A673 (cell line): ENCODE measurements at regions not wholly inside any gene's neighbourhood (a gene's known extent, or its start where the extent isn't known, plus 50 kb on each side); places are given as distances from the start of the nearest gene placed in this dataset.

Source experiments
- BruUV-seq: library from RNA; stranded (reverse); fragments of 400-500 nt; replicated peaks from 2 replicates; lab custom pipeline; 2021; lab: Mats Ljungman, UMichigan
- CTCF ChIA-PET: fragments of 300-600 bp; sonication (Branson Sonifier 250); formaldehyde crosslinking; loops from one replicate; lab custom pipeline; 2022; ENCODE audit warnings: antibody characterized with exemption; lab: Charles Lee
- POLR2A ChIA-PET: fragments of 300-600 bp; sonication (Branson Sonifier 250); formaldehyde crosslinking; loops from one replicate; lab custom pipeline; 2022; ENCODE audit warnings: antibody characterized with exemption; ENCODE audit not compliant: low non-redundant PET; lab: Charles Lee
- DNase-seq: peaks from one replicate; pipeline ENCODE4 v3.0.0-alpha.2; 2015; ENCODE audit warnings: low spot score
- H3K27ac ChIP-seq: fragments of 200-600 bp; sonication (generic); 2 replicates; pipeline ENCODE4 v1.5.1; 2016; ENCODE audit warnings: mixed run types, low read depth, mild to moderate bottlenecking, mixed read lengths, antibody characterized with exemption, low read length; ENCODE audit not compliant: poor library complexity, severe bottlenecking
- H3K27me3 ChIP-seq: fragments of 200-600 bp; sonication (generic); replicated peaks from 2 replicates; pipeline ENCODE4 v1.6.1; 2017; ENCODE audit warnings: mixed run types, low read depth, mild to moderate bottlenecking, mixed read lengths, antibody characterized with exemption, low read length; ENCODE audit not compliant: insufficient read depth, poor library complexity
- H3K36me3 ChIP-seq: fragments of 200-600 bp; sonication (generic); 2 replicates; pipeline ENCODE4 v1.6.1; 2016; ENCODE audit warnings: mixed run types, mild to moderate bottlenecking, mixed read lengths, antibody characterized with exemption, low read length; ENCODE audit not compliant: insufficient read depth, poor library complexity, severe bottlenecking
- H3K4me1 ChIP-seq: fragments of 200-600 bp; sonication (generic); 2 replicates; pipeline ENCODE4 v1.6.1; 2017; ENCODE audit warnings: mixed run types, mild to moderate bottlenecking, mixed read lengths, antibody characterized with exemption, low read length; ENCODE audit not compliant: insufficient read depth, poor library complexity, severe bottlenecking
- H3K4me3 ChIP-seq: fragments of 200-600 bp; sonication (generic); 2 replicates; pipeline ENCODE4 v1.5.1; 2016; ENCODE audit warnings: low read depth, mixed run types, mild to moderate bottlenecking, mixed read lengths, low read length; ENCODE audit not compliant: poor library complexity, severe bottlenecking
- H3K9me3 ChIP-seq: fragments of 200-600 bp; sonication (generic); 2 replicates; pipeline ENCODE4 v1.6.1; 2016; ENCODE audit warnings: mixed run types, low read depth, mild to moderate bottlenecking, mixed read lengths, antibody characterized with exemption, low read length; ENCODE audit not compliant: poor library complexity, severe bottlenecking
- CTCF ChIP-seq: fragments of 300-800, 200-600 bp; sonication (generic); conservative IDR thresholded peaks from 2 replicates; pipeline ENCODE4 v1.5.1; 2017; ENCODE audit warnings: low read depth, mild to moderate bottlenecking, antibody characterized with exemption, low read length, moderate library complexity, mixed read lengths
- EZH2 ChIP-seq: fragments of 200-600 bp; sonication (generic); IDR thresholded peaks from 2 replicates; pipeline ENCODE4 v1.6.1; 2017; ENCODE audit warnings: borderline replicate concordance, low read depth, mild to moderate bottlenecking, mixed read lengths, antibody characterized with exemption, low read length; ENCODE audit not compliant: poor library complexity, severe bottlenecking
- intact Hi-C: fragments of 100-400 bp; cut with micrococcal nuclease; formaldehyde crosslinking; loops from one replicate; pipeline ENCODE4 v1.10.0; 2022; ENCODE audit not compliant: unreplicated experiment

DNA sequence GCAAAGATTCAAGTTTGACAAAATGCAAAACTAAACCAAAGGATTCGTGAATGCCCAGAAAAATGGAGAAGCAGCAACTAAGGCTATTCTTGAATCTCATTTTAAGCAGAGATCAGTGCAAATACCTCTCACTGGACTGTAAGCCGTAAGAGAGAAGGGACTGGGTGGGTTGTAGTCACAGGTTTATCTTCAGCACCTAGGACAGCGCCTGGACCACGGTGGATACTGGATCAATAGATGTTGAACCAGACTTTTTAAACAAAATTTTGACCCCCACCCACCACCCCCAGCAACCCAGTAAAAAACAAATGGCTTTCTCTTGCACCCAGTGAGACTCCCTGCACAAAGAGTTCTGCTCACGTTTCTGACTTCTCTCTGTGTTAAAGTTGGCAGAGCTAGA lies 347.1 kb downstream of the AJAP1 start:
- intact Hi-C loops = no loop called here
- Histone ChIP-seq H3K9me3 (no peaks in the 10 kb centered on the region), H3K27ac (no peak overlapping the region), H3K27me3 (no peaks in the 10 kb centered on the region), H3K4me3 (no peak overlapping the region), H3K36me3 (no peaks in the 10 kb centered on the region), H3K4me1 (no peaks in the 10 kb centered on the region)
- BruUV-seq = no TSS peak
- TF ChIP-seq CTCF (no peak), EZH2 (no peak)
- ChIA-PET POLR2A (no interaction called here), CTCF (interaction anchor here (0.6 kb wide), 1 partner anchor 218 kb away, joined by 7 read pairs; no protein-coding TSS in a partner anchor)
- DNase-seq = no peak

DNA sequence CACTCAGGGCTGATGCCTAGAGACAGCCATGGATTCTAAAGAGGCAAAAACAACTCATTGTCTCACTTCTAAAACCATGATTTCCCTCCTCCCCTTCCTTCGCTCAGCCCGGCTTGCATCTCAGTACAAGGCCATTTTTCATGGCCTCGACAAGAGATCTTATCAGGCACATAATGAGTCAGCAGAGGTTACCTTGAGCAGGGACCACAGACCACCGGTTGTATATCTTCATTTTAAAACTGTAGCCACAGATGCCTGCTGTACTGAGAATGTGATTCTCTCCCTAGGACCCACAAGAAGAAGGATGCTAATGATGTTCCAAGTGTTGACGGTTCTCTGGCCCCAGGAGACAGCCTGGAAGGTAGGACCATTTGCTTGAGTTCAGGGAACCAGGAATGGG lies 331.9 kb downstream of the AJAP1 start:
- H3K9me3 ChIP-seq = peaks cover 4% of the 10 kb centered on the region
- H3K4me1 ChIP-seq = no peaks in the 10 kb centered on the region
- H3K27me3 ChIP-seq = no peaks in the 10 kb centered on the region
- TF ChIP-seq EZH2 (no peak), CTCF (no peak)
- POLR2A ChIA-PET = no interaction called here
- intact Hi-C loops = no loop called here
- BruUV-seq = no TSS peak
- CTCF ChIA-PET = no interaction called here
- DNase-seq = no peak
- no peak overlapping the region for H3K27ac ChIP-seq
- H3K36me3 ChIP-seq = no peaks in the 10 kb centered on the region
- H3K4me3 ChIP-seq = no peak overlapping the region

DNA sequence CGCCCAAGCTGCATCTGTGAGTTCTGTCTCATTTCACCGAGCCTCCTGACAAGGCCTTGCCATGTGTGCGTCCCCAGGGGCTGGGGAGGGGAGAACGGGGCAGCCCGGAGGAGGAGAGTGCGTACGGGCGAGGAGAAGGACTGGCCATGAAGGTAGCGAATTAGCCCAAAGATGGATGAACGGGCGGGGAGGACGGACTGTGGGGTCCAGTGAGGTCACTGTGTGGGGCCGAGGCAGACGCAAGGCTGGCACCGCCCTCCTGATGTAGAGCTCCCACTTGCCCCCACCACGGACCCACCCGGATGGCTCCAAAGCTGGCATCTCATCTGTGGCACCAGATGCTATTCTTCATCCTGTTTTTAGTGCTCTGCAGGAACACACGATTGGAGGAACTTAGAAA lies 330.4 kb downstream of the AJAP1 start:
- peaks cover 4% of the 10 kb centered on the region for H3K9me3 ChIP-seq
- ChIA-PET POLR2A (no interaction called here), CTCF (no interaction called here)
- BruUV-seq = no TSS peak
- no peaks in the 10 kb centered on the region for H3K4me1 ChIP-seq
- no peaks in the 10 kb centered on the region for H3K36me3 ChIP-seq
- H3K4me3 ChIP-seq = no peak overlapping the region
- intact Hi-C loops = no loop called here
- TF ChIP-seq CTCF = no peak
- TF ChIP-seq EZH2 = no peak
- no peak overlapping the region for H3K27ac ChIP-seq
- H3K27me3 ChIP-seq = no peaks in the 10 kb centered on the region
- DNase-seq = no peak
